Neuronal stem cell (in vitro differentiated cells): ENCODE measurements at regions not wholly inside any gene's neighbourhood (a gene's known extent, or its start where the extent isn't known, plus 50 kb on each side); places are given as distances from the start of the nearest gene placed in this dataset. TPM values are rescaled to one million over a fixed set of nuclear protein-coding genes. Genes with fewer than 3 reads are reported as not detected.

ENCODE experiments used
- DNase-seq: peaks from one replicate; pipeline ENCODE4 v3.0.0-alpha.2; 2013; ENCODE audit warnings: low spot score
- H2AFZ ChIP-seq: one replicate; pipeline ENCODE4 v1.6.1; 2013; ENCODE audit warnings: mild to moderate bottlenecking, low read length, inconsistent platforms
- H2AK5ac ChIP-seq: 2 replicates; pipeline ENCODE4 v1.6.1; 2013; ENCODE audit warnings: low read depth, mild to moderate bottlenecking, inconsistent platforms, low read length, moderate library complexity, mixed read lengths
- H2BK120ac ChIP-seq: 2 replicates; pipeline ENCODE4 v1.6.1; 2013; ENCODE audit warnings: low read depth, mild to moderate bottlenecking, inconsistent platforms, low read length, moderate library complexity, mixed read lengths
- H2BK12ac ChIP-seq: one replicate; pipeline ENCODE4 v1.6.1; 2013; ENCODE audit warnings: low read length, inconsistent platforms
- H2BK15ac ChIP-seq: 2 replicates; pipeline ENCODE4 v1.6.1; 2013; ENCODE audit warnings: mild to moderate bottlenecking, low read length, inconsistent platforms, mixed read lengths
- H2BK5ac ChIP-seq: one replicate; pipeline ENCODE4 v1.6.1; 2013; ENCODE audit warnings: inconsistent platforms, mild to moderate bottlenecking, low read length, moderate library complexity
- H3K14ac ChIP-seq: one replicate; pipeline ENCODE4 v1.6.1; 2013; ENCODE audit warnings: low read length, inconsistent platforms
- H3K18ac ChIP-seq: 2 replicates; pipeline ENCODE4 v1.6.1; 2013; ENCODE audit warnings: low read length, inconsistent platforms
- H3K23ac ChIP-seq: 2 replicates; pipeline ENCODE4 v1.6.1; 2013; ENCODE audit warnings: low read depth, mild to moderate bottlenecking, mixed read lengths, low read length, inconsistent platforms; ENCODE audit not compliant: poor library complexity
- H3K27ac ChIP-seq: replicated peaks from 3 replicates; pipeline ENCODE4 v1.5.1; 2013; ENCODE audit warnings: low read length, inconsistent platforms
- H3K27me3 ChIP-seq, 3 experiments: 2 replicates each; pipeline ENCODE4 v1.6.1; 2013; ENCODE audit warnings: low read length in 3 of 3, mild to moderate bottlenecking in 2 of 3, inconsistent platforms in 1 of 3, low read depth in 1 of 3, mixed read lengths in 1 of 3, moderate library complexity in 1 of 3; ENCODE audit not compliant: control insufficient read depth in 3 of 3, insufficient read depth in 3 of 3
- H3K36me3 ChIP-seq, 2 donors: replicated peaks in 1 of 2; 2 replicates each; pipeline ENCODE4 v1.6.1; 2013; ENCODE audit warnings: low read length in 2 of 2; ENCODE audit not compliant: control insufficient read depth in 2 of 2, insufficient read depth in 2 of 2
- H3K4ac ChIP-seq: 2 replicates; pipeline ENCODE4 v1.6.1; 2013; ENCODE audit warnings: inconsistent platforms, mild to moderate bottlenecking, low read length, moderate library complexity
- H3K4me1 ChIP-seq, 2 donors: 1 replicate in 1 of 2; 2 replicates in 1 of 2; pipeline ENCODE4 v1.6.1; 2013; ENCODE audit warnings: low read length in 2 of 2, low read depth in 1 of 2; ENCODE audit not compliant: control insufficient read depth in 2 of 2, insufficient read depth in 1 of 2
- H3K4me2 ChIP-seq: one replicate; pipeline ENCODE4 v1.6.1; 2013; ENCODE audit warnings: mild to moderate bottlenecking, low read length, inconsistent platforms; ENCODE audit not compliant: insufficient read depth, poor library complexity, severe bottlenecking
- H3K4me3 ChIP-seq, 2 donors: 2 replicates each; pipeline ENCODE4 v1.5.1; 2013; ENCODE audit warnings: low read length in 2 of 2, mild to moderate bottlenecking in 2 of 2, inconsistent platforms in 1 of 2, moderate library complexity in 1 of 2
- H3K79me1 ChIP-seq: one replicate; pipeline ENCODE4 v1.6.1; 2013; ENCODE audit warnings: low read depth, mild to moderate bottlenecking, inconsistent platforms, low read length, moderate library complexity
- H3K9ac ChIP-seq: one replicate; pipeline ENCODE4 v1.6.1; 2013; ENCODE audit warnings: mild to moderate bottlenecking, low read depth, low read length, inconsistent platforms; ENCODE audit not compliant: poor library complexity
- H3K9me3 ChIP-seq, 2 donors: replicated peaks in 1 of 2; 2 replicates each; pipeline versions ENCODE3 to v1.6.1; 2013; ENCODE audit warnings: low read length in 2 of 2, mild to moderate bottlenecking in 2 of 2, inconsistent platforms in 1 of 2, low read depth in 1 of 2, mixed read lengths in 1 of 2, moderate library complexity in 1 of 2; ENCODE audit not compliant: control insufficient read depth in 2 of 2, insufficient read depth in 1 of 2
- H4K8ac ChIP-seq: one replicate; pipeline ENCODE4 v1.6.1; 2013; ENCODE audit warnings: low read depth, mild to moderate bottlenecking, inconsistent platforms, low read length, moderate library complexity
- H4K91ac ChIP-seq: one replicate; pipeline ENCODE4 v1.6.1; 2013; ENCODE audit warnings: low read length, low read depth, mild to moderate bottlenecking, inconsistent platforms; ENCODE audit not compliant: poor library complexity
- WGBS, 2 donors: extraction: QIAGEN DNeasy Blood & Tissue Kit; methylation state at CpG; one replicate each; pipeline ENCODE4 v1.1.7; 2013; ENCODE audit warnings: missing lambda C conversion rate in 2 of 2, mixed read lengths in 1 of 2; ENCODE audit not compliant: insufficient read length in 2 of 2, insufficient replicate concordance in 1 of 2; ENCODE audit errors: extremely low coverage in 2 of 2; 5-methylcytosine and 5-hydroxymethylcytosine counted together
- small RNA-seq: library from polyadenylated mRNA; stranded (forward); fragments of <200 nt; extraction: miRNeasy Mini kit (QIAGEN cat#:217004); gene quantifications from one replicate; pipeline ENCODE3, GENCODE V24; 2013; ENCODE audit not compliant: insufficient read depth

DNA sequence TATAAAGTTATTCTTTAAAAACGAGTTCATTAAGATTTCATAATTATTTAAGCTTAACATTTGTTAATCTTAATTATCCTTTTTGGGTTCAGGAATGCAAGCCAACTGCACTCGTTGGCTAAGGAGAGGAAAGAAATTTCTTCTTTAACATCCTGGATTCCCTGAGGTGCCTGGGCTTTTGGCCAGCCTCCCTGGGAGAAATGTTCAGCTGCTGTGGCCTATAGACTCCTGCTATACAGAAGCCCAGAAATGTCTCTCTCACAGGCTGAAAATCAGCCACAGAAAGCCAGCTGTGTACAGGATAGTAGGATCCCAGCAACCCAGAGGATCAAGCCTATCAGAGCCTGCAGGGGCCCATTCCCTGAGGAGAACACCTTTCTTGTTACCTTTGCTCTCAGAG lies 430.3 kb downstream of the XIRP2 start:
- Histone ChIP-seq H3K27ac (no peak overlapping the region), H3K4me3 (no peak overlapping the region), H3K14ac (no peak overlapping the region), H3K9me3 (peaks cover 7 to 18% of the 10 kb centered on the region in 2 donors), H2AFZ (no peak overlapping the region), H2BK15ac (no peak overlapping the region), H3K4me1 (no peaks in the 10 kb centered on the region), H3K79me1 (no peaks in the 10 kb centered on the region), H2BK12ac (no peak overlapping the region), H2BK5ac (no peak overlapping the region), H4K91ac (no peak overlapping the region), H3K18ac (no peak overlapping the region), H3K4me2 (no peak overlapping the region), H3K4ac (no peak overlapping the region), H3K36me3 (peaks cover 0 to 5% of the 10 kb centered on the region in 2 donors), H2BK120ac (no peak overlapping the region), H4K8ac (no peak overlapping the region), H3K27me3 (no peaks in the 10 kb centered on the region), H2AK5ac (no peak overlapping the region), H3K9ac (no peak overlapping the region), H3K23ac (no peak overlapping the region)
- WGBS, 2 donors, result no CpG with 5 or more reads among the region's 2 CpGs
- DNase-seq, result no peak

DNA sequence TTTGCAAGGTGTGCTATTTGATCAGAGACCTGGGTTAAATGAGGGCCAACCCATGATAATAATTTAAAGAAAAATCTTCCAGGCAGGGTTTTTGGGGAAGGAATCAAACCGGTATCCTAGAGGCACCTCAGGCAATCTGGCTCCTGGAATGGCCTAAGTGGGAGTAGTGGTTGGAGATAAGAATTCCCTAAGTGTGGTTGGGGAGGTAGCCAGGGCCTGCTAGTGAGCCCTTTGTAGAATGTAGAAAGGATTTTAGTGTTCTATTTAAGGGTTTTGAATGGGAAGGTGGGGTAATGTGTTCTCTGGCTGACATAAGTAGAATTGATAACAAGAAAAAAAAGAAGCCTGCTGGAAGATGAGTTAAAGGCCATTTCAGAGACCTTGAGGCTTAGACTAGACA lies 422.2 kb downstream of the XIRP2 start:
- Histone ChIP-seq H3K4ac (no peak overlapping the region), H2BK15ac (no peak overlapping the region), H3K79me1 (no peaks in the 10 kb centered on the region), H2AFZ (no peak overlapping the region), H2BK5ac (no peak overlapping the region), H3K4me2 (no peak overlapping the region), H2BK120ac (no peak overlapping the region), H2BK12ac (no peak overlapping the region), H3K9ac (no peak overlapping the region), H2AK5ac (no peak overlapping the region), H3K4me3 (no peak overlapping the region), H3K9me3 (no peaks in the 10 kb centered on the region), H3K14ac (no peak overlapping the region), H3K23ac (no peak overlapping the region), H3K27ac (peak overlapping the region; percentile 2), H4K8ac (no peak overlapping the region), H3K27me3 (no peaks in the 10 kb centered on the region), H3K18ac (no peak overlapping the region), H3K4me1 (no peaks in the 10 kb centered on the region), H3K36me3 (no peaks in the 10 kb centered on the region), H4K91ac (no peak overlapping the region)
- no peak for DNase-seq
- WGBS, 2 donors, result no CpG with 5 or more reads among the region's 1 CpG

Small RNA genes lying in the stretch of these regions (small RNA-seq; reads per million reads assigned to genes)
- gene RNU7-148P, result not detected
